NCI-H460 (cell line): ENCODE measurements at regions not wholly inside any gene's neighbourhood (a gene's known extent, or its start where the extent isn't known, plus 50 kb on each side); places are given as distances from the start of the nearest gene placed in this dataset.
"Not testable (repeated sequence)": the region's sequence is repeated elsewhere in the genome, so short reads cannot be mapped to it uniquely, and the experiment has no call there.

ENCODE experiments used
- DNase-seq: peaks from one replicate; pipeline ENCODE4 v3.0.0-alpha.2; 2016; ENCODE audit warnings: low read depth; ENCODE audit errors: extremely low read depth

DNA sequence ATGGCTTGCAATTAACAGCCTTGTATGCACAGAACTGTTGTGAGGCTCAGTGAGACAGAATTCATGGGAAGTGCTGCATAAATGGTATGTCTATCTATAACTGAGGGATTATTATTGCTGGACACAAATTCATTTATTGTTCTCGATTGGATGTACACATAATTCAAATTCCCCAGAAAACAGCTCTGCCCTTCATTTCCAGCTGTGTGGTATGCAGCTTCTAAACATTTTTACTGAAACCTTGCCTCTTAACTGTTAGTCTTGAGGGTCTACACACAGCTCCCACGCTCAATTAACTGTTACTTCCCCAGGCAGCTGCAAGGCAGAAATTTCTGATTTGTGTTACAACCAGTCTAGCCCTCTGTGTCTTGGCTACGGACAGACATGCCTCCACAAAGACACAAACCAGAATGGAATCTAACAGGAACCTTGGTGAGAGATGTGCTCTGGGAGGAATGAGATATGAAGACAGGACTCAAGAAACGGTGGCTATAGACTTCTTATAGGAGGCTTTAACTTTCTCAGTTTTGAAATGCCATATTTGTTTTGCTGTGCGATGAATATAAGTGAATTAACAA lies 139.7 kb upstream of the TBL1XR1 start:
- DNase-seq = no peak

DNA sequence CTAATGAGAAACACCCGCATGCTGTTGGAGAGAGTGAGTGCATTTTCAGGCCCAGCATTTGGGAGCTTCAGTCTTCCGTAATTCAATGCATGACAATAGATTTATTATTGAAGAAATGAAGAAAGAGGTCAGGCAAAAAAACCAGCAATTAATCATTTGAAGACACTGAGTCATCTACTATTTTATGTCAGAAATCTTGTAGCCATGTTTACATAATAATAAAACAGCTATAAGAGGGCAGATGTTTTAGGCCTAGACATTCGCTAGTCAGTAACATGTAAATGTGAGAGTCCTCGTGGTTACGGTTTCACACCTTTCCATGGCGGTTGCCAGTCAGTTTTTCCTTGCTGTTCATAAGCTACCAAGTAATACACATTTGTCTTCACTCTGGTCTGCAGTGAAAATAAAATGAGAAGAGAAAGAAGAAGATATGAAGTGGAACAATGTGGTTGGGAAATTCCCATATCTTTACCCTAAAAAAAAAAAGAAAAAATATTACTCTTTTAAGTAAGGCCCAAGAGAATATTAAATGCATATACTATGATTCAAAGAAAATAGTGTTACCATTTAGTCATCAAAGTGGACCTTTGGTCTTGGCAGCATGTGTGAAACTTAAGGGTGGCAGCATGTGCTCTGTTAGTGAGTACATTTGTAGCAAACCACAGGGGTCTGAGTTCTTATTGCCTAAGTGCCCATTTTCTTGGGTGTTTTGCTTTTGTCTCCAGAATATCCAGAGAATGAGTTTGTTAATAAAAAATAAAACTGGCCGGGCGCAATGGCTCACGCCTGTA lies 140.5 kb upstream of the TBL1XR1 start:
- DNase-seq = no peak

- no peak for DNase-seq
These were observed 141.5 kb upstream of the TBL1XR1 start for GRCh38 chr3:177338697-177339219.

- DNase-seq = not testable (repeated sequence)
These were observed 142.0 kb upstream of the TBL1XR1 start for GRCh38 chr3:177339220-177339703.

DNA sequence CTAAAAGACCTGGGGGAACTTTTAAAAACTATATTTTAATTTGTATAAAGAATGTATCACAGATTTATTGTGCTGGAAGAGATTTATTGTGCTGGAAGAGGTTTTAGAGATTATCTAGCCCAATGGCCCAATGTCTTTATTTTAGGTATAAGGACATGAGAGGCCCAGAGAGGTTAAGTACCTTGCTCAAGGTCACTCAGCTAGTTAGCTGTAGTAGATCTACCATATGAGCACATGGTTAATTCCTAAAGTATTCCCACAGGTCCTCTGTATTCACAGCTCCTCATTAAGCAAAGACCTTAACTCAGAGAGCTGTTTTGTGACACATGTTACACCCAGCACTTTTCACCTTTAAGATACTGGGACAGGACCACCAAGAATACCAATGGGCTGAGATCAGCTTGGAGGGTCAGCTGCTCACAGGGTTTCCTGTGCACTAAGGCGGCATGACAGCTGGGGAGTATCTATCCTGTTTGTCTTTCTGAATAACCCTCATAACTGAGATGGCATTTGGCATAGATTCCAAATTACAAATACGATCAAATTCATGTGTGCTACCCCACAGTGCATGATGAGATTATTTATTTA lies 143.1 kb upstream of the TBL1XR1 start:
- no peak for DNase-seq

- DNase-seq = no peak
These were observed 144.6 kb upstream of the TBL1XR1 start for GRCh38 chr3:177341736-177342419.

DNA sequence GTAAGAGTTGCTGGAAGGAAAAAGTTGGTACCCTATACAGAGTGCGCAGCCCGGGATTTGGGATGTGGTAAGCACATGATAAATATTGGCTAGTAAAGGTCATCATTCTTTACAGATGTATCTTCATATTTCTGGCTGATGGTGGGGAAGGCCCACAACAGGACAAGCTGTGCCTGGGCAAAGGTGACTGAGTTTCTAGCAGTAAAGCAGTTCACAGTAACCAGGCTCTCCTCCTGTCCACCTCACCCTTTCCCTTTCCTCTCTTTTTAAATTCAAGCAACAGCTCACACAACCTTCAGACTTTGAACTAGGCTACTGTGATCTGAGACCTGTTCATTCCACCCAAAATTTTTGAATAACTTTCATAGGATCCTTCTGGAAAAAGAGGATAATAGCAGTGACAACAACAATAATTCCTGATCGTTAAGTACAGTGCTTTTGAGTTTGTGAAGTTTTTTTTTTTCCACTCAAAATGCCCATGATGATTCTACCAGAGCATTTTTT lies 145.9 kb upstream of the TBL1XR1 start:
- DNase-seq = no peak

DNA sequence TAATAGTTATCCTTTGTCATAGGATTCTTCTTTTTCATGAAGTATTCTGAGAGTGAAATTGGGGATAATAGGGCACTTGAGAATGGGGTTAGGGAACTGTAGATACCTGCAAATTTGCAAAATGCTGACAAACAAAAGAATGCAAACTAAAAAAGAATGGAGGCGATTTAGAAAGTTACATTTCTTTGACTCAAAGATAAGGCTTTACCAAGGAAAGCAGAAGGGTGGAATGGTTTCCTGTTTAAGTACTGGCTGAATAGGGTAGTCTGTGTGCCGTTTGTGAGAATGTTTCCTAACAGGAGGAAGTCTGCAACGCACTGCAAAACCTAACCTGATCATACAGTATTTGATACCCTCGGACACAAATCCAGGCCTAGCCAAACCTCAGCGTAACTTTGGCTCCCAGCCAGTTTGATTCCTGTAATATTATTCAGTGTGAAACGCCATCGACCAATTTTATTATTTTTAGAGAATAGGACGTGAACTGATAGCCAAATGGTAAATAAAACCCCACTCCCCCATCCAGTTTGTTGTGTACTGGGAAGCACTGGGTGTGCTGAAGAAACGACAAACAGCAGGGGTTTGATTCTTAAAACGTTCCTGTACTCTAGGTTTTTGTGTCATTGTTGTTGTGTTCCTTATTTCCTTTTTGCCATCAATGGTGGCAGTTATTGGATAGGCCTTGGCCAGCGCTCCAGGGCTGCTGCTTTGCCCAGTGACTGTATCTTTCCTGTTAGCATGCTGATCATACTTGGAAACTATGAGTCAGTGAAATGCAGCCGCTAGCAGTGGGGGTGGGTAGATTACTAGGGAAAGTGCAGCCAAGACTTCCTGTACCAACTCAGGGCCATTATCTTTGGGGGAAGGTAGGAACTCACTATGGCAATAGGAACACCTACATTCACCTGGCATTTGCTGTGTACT lies 148.0 kb upstream of the TBL1XR1 start:
- DNase-seq = peak; percentile 92

DNA sequence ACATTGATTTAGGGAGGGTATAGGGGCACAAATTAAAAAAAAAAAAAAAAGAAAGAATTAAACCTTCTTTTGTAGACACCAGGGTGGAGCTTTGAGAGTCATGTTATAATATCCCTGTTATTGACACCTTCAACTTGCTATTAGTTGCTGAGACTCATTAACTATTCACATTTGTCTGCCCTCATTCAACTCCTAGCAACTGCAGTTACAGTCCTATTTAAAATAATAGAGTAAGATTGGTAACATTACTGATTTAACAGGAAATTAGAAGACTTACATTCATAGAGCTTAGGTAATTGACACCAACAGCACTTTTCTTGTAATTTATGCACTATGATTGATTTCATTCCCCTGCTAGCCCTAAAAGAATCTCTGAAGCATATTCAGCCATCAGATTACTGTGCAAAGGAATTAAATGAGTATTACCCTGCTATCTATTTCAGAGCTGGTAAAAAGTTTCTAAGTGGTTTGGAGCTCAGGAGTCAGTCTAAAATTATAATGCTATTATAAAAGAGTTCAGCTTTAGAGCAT lies 148.8 kb upstream of the TBL1XR1 start:
- DNase-seq = no peak

DNA sequence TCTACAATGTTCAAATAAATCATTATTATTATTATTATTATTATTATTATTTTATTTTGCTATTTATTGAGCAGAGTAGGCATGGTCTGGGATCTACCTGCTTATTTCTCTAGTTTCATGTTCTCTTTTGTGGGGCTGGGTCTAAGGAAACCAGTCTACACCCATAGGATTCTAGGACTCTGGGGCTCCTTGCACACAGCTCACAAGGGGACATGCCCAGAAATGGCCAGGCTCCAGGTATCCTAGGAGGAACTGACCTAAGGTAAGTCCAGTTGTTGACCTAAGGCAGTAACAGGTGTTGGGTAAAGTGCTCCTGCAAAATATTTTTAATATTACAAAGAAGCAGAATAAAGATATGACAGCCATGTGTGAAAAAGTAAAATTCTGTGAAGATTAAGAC lies 149.6 kb upstream of the TBL1XR1 start:
- no peak for DNase-seq

DNA sequence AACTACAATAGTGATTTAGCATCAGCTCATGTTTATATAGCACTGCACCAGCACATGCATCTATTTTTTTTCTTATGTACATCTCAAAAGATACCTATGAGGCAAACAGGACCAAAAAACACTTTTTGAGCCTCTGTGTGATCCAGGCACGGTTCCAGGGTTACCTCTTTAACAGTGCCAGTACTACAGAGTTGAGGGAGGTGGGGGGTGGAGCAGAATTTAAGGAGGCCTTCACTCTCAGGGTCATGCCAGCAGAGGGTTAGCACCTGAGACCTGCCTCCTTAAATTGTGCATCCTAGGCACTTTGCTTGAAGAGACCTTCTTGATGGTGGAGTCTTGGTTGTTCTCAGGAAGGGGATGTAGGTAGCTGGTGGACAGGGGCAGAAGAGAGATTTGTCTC lies 150.3 kb upstream of the TBL1XR1 start:
- no peak for DNase-seq

DNA sequence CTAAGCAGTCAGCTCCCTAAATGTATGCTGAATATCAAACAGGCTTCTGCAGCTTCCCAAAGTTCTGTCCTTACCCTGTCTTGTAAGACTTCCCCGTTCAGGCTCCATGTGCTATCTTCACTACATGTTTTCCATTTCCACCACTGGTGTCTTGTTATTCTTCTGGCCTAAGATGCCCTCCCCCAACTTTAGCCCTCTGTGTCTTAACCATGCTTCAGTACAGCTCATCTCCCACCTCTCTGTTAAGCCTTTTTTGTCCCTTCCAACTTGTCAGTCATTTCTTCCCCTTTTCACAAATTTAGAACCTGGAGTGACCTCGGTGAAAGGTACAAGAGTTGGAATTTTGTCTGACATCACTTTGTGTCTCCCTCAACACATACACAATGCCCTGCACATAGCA lies 151.7 kb upstream of the TBL1XR1 start:
- DNase-seq = no peak

DNA sequence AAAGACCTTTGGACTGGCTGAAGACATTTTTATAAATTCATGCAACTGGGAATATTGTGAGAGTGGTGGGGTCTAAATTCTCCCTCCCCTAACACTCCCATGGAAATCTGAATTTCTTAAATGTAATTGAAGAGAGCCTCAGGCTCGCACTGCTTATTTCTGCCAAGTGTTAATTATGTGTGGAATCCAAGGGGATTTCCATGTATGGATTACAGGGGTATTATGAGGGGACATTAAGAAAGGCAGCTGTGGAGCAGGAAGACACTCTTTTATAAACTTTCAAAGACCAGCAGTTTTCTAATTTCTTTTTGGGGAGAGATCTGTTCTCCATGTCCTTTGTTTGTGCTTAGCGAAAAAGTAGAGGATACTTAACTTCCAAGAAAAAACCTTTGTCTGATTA lies 152.1 kb upstream of the TBL1XR1 start:
- no peak for DNase-seq

- no peak for DNase-seq
These were observed 152.8 kb upstream of the TBL1XR1 start for GRCh38 chr3:177350121-177350520.

DNA sequence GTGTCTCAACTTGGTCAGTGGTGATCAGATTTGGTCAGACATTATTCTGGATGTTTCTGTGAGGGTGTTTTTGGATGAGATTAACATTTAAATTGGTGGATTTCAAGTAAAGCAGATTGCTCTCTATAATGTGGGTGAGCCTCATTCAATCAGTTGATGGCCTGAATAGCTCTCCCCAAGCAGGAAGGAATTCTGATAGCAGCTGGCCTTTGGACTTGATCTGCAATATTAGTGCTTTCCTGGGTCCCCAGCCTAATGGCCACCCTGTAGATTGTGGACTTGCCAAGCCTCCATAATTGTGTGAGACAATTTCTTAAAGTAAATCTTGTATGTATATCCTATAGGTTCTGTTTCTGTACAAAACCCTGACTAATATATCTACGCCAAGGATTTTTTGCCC lies 153.9 kb upstream of the TBL1XR1 start:
- no peak for DNase-seq

- DNase-seq = no peak
These were observed 154.5 kb upstream of the TBL1XR1 start for GRCh38 chr3:177351757-177352158.

DNA sequence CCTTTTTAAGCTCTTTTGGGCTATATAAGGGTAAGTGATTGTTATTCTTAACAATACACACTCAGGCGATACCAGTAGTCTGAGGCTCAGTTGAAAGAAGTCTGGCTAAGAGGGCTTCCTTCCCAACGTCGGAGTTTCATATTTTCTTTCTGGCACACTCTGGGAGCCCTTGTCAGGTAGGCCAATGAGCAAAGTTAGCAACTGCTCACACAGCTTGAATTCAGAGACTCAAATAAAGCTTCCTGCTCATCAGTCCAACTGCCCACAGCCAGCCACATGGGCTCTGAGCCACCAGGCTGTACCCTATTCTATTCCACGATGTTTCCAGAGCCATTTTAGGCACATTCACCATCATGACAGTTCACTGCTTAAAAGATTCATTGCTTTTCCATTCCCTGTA lies 155.1 kb upstream of the TBL1XR1 start:
- DNase-seq = no peak

GRCh38 chr3:177353140-177353539 lies 155.9 kb upstream of the TBL1XR1 start:
- no peak for DNase-seq

DNA sequence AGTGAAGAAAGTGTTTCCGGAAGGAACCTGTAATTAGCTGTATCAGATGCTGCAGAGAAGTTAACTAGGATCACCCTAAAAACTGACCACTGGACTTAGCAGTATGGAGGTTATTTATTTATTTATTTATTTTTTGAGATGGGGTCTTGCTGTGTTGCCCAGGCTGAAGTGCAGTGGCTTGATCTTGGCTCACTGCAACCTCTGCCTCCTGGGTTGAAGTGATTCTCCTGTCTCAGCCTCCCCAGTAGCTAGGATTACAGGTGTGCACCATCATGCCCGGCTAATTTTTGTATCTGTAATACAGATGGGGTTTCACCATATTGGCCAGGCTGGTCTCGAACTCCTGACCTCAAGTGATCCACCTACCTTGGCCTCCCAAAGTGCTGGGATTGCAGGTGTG lies 156.6 kb upstream of the TBL1XR1 start:
- DNase-seq = not testable (repeated sequence)

DNA sequence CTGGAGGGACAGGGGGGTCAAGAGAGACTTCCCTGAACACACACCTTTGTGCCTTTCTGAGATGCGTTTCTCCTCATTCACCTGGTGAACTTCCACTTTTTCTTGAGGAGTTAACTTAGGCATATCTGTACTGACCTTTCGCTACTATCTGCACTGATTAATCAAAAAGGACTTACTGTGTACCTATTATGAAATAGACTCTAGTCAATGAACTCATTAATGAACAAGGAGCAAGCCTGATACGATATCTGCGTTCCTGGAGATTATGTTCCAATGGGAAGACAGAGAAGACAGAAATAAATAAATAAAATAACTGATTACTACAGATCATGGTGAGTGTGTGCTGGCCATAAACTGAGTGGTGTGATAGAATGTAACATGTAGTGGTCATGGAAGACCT lies 157.2 kb upstream of the TBL1XR1 start:
- no peak for DNase-seq
